HPDE6-E6E7 (cell line): ENCODE measurements at regions not wholly inside any gene's neighbourhood (a gene's known extent, or its start where the extent isn't known, plus 50 kb on each side); places are given as distances from the start of the nearest gene placed in this dataset.

Experiments used
- DNase-seq: peaks from one replicate; pipeline ENCODE4 v3.0.0; 2011; ENCODE audit warnings: missing footprints; ENCODE audit errors: extremely low spot score

DNA sequence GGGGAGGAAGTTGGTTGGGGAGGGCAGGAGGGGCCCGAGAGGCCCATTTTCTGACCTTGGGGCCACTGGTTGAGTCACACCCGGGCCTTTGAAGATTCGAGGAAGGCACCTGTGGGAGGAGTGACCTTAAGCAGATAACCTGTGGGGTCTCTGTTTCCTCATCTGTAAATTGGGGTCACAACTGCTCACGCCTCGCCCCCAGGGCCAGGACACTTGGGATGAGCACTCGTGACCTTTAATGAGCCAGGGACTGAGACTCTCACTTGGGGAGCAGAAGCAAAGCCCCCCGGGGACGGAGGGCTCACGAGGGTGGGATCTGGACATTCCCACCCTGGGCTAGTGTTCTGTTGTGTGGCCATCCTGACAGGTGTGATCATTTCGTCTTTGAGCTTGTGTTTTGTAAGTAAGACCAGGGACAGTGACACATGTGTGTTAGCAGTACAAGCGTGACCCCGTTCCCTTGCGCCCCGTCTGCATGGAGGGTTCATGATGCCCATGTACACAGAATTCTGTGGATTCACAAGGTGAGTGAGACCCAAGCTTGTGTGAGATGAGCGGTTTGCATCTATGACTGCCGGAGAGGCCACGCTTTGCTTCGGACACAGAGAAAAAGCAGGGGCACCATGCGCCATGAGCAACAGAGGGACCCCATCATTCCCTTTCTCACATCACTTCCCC is 79.3 kb upstream of the PMEPA1 start:
- no peak for DNase-seq

DNA sequence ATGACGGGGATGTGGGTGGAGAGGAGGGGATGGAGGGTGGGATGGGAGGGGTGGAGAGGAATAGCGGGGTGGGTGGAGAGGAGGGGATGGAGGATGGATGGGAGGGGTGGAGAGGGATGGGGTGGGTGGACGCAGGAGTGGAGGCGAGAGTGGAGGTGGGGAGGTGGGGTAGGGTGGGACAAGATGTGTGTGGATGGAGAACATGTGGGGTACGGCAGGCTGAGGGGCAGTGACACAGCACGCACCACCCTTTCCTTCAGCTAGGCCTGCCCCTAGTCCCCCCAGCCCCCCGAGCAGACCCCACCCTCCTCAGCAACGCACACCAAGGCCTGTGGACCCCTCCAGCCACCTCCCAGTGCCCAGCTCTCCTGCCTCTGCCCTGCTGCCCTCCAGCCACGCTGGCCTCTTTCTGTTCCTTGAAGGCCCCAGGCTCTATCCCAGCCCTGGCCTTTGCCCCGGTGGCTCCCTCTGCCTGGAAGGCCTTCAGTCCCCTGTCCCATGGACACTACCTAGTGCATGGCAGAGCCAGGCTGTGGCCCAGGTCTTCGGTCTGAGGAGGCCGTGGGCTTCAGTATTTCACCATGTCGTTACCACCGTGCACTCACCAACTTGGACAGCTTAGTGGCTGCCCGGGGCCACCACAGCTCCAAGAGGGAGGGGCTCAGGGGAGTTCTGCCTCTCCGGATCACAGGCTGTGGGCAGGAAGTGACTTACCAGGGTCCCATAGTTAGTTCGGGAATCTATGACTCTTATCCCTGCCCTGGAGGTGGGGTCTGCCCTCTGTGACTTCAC is 78.4 kb upstream of the PMEPA1 start:
- no peak for DNase-seq

DNA sequence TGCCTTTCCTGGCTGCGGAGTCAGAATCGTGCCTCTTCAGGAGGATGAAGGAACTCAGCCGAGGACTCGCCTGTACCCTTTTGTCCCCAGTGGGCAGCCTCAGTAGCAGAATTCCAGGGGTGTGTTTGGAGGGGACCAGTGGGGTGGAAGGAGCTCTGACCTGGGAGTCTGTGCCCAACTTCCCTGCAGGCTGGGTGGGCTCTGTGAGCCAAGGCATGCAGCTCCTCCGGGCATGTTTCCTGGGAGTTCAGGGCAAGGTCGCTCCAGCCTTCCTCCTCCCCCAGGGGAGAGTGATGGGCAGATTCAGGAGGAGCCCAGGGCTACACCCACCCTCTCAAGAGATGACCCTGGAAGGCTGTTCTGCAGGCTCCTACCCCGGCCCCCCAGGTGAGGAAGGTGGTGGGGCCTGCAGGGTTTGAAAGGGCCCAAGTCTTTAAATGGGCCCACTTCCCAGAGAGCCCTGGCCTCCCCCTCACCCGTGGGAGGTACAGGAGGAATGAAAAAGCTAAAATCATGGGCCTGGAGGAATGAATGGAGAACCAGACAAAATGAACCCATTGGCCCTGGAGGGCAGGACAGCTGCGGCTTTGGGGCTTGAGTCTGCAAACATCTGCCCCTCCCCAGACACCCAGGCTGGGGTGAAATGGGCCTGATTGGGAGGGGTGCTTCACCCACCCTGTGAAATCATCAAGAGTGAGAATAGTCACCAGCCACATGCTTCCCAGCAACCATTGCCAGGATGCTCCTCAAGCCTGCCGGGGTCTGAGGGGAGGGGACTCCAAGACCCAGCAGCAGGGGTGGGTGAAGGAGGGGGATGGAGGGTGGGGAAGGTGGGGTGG is 77.6 kb upstream of the PMEPA1 start:
- DNase-seq, result no peak

DNA sequence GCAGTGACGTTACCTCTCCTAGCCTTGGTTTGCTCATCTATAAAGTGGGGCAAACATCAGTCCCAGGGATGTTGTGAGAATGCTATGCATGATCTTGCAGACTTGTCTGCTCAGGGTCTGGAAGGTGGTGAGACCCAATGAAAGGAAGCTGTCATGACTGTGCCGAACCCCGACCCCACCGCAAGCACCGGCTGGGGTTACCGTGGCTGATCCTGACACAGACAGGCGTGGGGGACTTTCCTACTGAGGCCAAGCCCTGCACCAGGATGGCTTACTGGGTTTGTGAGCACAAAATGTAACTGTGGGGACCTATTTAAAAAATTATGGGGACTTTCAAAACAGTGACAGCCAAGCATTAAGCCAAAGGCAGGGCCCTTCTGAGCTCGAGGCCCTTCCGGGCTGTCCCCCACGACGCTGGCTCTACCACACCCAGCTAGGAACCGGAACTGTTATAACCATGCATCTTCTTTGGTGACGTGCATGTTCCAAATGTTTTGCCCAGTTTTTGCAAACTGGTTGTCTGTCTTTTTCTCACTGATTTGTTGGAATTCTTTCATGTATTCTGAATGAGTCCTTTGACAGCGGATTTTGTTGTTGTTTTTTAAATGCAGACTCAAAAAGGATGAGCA is 76.6 kb upstream of the PMEPA1 start:
- no peak for DNase-seq

DNA sequence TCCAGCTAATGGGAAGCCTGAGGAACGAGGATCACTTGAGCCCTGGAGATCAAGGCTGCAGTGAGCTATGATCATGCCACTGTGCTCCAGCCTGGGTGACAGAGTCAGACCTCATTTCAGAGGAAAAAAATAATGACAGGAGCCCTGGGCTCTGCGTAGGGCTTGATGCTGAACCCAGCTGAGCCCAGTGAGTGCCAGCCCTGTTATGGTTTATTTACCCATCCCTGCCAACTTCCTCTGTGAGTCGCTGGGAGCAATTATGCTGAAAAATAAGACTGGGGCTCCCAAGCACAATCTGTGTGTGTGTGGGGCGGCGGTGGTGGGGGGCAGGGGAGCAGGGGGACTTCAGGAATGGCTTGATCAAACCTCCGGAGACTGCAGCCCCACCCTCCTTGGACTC is 75.9 kb upstream of the PMEPA1 start:
- no peak for DNase-seq

DNA sequence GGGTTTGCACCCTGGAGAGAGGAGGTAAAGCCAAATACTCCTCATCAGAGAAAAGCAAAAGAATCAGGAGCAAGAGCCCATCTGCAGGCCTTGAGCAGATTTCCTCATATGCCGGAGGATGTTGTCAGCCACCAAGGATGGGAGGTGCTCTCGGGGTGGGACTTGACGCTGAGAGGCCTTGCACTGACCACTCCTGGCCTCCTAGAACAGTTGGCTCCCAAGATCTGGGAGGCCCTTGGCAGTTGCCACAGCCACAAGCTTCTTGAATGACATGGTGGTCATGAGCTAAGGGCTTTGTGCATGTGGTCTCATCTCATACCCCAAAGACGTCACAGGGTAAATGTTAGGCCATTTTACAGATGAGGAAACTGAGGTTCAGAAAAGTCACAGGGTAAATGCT is 75.2 kb upstream of the PMEPA1 start:
- DNase-seq, result no peak

DNA sequence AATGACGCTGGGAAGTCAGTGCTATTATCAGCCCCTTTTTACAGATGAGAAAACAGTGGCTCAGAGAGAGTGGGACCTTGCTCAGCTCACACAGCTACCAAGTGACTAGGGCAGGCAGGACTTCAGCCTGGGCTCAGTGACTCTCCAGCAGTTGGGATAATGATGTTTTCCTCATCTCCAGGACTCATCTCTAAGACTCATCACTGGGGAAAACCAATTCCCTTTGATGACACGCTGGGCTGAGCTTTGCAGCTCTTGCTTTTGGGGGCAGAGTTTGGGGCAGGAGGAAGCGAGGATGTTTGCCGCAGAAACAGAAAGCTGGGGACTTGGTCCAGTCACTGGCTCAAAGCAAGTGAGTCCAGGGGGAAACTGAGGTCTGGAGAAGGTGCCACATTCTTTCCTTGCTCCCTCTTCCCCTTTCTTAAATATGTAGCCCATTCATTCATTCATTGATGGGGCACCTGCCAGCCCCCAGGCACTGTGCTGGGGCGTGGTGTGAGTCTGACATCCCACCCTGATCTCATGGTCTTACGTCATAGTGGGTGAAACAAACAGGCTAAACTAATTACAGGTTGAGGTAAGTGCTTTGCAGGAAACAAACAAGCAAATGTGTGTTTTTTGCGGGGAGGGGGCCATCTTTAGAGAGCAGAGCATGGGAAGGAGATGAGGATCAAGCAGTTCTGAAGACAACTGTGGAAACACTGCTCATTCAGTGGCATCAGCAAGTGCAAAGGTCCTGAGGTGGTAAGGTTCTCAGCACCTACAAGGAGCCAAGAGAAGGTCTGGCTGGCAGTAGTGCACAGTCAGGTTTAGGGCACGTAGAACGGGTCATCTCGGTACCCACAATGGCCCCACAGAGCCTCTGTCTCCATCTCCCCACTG is 74.4 kb upstream of the PMEPA1 start:
- no peak for DNase-seq

DNA sequence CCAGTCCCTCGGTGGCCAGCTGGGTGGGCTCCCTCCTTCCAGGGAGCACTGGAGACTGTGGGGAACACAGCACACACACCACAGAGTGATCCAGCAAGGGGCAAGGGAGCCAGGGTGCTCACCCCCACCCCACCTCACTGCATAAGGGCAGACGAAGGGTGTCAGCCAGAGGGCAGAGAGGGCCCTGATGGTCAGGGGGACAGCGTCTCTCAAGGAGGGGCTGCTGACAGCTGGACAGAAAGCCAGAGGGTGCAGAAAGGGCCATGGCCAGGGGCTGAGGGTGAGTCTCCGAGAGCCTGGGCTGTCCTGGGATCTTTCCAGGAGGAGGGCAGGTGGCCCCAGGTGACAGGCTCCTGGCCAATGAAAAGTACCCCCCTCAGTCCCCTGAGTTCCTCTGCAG is 73.4 kb upstream of the PMEPA1 start:
- no peak for DNase-seq

DNA sequence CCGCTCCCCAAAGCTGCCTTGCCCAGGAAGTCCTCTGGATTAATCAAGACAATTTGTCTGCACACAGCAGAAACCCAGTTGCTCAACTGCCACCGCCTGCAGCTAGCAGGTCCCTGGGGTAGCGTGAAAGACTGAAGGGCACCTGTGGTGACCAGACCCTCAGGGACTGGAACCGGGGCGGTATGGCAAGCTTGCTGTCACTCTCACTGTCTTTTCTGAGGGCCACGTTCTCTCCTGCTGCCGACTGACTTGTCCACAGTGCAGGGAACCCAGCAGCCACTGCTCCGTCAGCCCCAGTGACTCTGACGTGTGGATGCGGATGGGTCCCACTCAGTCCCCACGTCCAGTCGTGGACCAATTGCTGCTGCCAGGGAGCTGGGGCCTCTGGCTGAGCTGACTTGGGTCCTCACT is 72.8 kb upstream of the PMEPA1 start:
- no peak for DNase-seq

DNA sequence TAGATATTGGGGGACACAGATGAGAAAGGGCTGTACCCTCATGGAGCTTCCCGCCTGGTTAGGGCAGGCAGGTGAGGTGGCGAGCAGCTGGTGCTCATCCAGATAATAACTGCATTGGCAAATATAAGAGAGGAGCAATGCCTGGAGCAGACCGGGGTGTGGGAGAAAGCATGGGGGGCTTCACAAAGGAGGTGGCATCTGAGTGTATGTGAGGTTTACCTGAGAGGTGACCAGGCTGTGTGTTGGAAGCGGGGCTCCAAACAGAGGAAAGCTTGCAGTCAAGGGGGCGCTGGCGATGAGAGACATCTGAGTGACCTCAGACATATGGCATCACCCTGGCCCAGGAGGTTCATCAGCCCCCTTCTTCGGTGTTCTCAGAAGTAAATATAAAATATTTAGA is 72.1 kb upstream of the PMEPA1 start:
- no peak for DNase-seq

DNA sequence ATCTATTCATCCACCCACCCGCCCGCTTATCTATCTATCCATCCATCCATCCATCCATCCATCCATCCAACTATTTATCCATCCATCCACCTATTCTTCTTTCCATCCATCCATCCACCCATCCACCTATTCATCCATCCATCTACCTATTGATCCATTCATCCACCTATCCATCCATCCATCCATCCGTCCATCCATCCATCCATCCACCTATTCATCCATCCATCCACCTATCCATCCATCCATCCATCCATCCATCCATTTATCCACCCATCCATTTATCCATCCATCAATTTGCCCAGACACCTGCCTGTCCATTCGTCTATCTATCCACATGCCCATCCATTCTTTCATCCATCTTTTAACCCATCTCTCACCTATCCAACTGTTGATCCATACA is 71.1 kb upstream of the PMEPA1 start:
- DNase-seq, result no peak

DNA sequence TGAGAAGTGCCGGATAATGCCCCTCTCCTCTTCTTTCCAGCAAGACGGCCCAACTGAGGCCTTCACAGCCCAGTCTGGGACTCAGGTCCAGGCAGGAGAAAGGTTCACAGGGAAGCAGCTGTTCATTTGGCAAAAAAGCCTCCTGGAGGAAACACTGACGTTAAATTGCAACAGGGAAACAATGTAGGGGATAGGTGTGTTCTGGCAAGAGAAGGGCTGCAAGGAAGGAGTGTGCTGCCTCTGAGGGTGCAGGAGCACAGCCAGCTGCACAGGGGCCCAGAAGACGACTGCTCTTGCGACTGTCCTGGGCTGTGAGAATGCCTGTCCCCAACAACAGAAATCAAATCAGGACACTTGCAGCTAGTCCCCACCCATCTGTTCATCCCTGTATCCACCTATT is 70.6 kb upstream of the PMEPA1 start:
- no peak for DNase-seq

DNA sequence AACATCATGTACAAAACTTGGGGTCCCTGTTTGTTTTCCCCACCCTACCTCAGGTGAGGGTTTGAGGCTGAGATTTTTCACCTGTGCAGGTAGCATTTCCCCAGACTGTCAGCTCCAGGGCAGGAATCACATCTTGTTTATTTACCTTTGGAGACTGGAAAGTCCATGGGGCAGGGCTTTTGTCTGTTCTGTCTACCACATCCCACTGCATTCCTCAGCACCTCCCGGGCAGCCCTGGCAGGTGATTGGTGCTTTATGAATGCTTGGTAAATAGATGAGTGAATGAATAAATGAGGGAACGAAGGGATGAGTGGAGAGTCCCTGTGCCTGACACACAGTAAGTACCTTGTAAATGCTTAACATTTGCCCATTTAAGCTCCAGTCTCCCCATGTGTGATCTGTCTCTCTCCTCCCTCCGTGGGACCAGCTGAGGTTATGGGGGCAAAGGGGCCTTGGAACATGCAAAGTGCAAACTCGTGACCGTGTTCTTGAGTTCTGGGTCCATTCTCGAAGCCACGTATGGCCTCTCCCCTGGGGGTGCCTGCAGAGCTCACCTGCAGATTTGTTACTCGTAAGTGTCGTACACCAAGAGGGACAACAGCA is 69.7 kb upstream of the PMEPA1 start:
- no peak for DNase-seq

DNA sequence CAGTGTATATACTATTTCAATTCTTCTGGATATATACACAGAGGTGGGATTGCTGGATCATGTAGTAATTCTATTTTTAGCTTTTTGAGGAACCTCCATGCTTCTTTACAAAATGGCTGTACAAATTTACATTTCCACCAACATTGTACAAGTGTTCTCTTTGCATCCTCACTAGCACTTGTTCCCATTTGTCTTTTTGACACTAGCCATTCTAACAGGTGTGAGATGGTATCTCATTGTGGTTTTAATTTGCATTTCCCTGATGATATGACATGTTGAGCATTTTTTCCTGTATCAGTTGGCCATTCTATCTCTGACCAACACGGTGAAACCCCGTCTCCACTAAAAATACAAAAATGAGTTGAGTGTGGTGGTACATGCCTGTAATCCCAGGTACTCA is 68.1 kb upstream of the PMEPA1 start:
- no peak for DNase-seq

DNA sequence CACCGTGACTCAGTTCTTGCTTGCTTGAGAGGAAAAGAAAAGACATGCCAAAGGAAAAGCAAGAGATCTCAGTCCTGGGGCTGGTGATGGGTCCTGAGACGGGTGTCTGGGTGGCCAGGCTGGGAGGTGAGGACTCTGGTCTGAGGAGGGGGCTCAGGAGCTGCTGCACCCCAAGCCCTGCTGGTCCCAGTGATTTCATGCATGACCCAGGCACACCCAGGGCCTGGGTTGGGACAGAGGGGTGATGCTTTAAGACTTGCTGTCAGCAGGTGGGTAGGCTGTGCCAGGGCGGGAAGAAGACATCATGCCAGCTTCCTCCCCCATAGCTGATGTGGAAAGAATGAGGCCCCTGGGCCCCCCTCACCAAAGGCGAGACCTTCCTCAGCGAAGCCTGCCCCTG is 65.1 kb upstream of the PMEPA1 start:
- DNase-seq, result no peak

DNA sequence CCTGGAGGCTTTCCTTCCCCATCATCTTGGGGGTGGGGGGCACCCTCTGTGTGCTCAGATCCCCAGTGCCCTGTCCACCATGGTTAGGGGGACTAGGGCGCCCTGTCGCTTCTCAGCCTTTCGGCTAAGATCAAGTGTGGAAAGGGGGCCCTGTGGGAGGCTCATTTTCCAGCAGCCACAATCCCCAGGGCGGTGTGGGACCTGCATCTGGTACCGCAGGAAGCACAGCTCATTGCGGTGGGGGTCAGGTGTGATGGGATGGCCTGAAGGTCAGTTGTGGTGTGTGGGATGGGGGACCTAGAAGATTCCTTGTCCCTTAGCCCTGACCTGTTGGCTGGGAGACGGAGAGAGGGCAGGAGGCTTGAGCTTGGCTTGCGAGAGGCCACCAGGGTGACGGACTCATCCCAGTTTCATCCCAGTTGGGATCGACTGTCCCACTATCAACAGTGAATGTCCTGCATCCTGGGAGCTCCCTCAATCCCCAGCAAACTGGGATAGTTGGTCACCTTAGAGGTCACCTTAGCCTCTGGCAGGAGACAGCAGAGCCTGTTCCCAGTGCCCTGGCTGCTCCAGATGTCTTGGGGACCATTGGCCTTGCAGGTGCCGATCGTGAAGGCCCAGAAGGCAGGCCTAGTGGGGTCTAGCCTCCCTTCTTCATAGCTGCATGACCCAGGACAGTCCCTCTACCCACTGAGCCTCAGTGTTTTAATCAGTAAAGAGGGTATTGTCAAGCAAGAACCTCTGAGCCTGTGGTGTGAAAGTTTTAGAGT is 64.5 kb upstream of the PMEPA1 start:
- DNase-seq, result no peak

DNA sequence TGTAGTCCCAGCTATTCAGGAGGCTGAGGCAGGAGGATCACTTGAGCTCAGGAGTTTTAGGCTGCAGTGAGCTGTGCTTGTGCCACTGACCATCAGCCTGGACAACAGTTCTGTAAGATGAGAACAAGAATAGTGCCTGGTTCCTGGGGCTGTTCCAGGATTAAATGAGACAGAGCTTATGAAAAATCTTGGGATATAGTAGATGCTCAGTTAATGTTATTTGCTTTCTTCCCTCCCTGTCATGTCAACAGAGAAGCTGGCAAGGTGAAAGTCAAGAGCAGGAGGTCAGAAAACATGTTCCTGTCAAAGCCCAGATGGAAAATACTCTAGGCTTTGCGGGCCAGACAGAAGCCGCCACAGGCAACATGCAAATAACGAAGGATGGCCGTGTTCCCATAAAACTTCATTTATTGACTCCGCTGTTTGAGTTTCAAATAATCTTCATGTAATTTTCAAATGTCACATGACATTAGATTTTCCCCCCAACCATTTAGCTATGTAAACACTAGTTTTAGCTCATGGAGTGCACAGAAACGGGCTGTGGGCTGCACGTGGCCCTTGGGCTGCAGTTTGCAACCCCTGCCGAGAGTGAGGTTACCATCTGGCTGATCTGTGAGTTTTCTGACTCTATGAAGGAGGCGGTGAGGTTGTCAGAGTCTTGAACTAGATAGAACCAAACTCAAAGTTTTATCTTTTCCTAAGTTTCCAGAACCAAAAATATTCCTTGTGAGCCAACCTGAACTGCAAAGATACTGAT is 63.4 kb upstream of the PMEPA1 start:
- DNase-seq, result no peak

DNA sequence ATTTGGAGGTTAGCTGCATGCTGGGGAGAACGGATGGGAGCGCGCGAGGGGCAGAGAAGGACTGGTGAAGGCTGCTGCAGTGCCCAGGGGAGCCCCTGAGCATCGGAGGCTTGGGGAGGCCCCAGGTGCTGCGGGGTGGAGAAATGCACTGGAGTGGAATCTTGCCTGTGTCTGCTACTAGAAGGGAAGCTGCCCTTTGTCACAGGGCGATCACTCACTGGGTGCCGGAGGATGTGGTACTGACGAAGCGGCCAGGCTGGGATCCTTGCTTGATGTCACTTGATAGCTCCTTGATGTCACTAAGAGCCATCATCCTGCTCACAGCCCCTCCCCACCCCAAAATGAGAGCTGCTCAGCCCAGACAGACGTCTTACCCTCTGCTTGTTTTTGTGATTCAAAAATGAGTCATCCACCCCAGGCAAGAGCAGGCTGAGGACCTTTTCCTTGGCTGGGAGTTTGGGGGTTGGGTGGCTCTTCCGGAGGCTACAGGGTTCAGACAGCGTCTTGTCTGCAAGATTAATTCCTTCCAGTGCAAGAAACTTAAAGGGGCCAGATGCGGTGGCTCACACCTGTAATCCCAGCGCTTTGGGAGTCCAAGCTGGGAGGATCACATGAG is 62.6 kb upstream of the PMEPA1 start:
- DNase-seq, result peak; percentile 99
